Endothelial cell (in vitro differentiated cells): ENCODE measurements at regions not wholly inside any gene's neighbourhood (a gene's known extent, or its start where the extent isn't known, plus 50 kb on each side); places are given as distances from the start of the nearest gene placed in this dataset.
"Not testable (repeated sequence)": the region's sequence is repeated elsewhere in the genome, so short reads cannot be mapped to it uniquely, and the experiment has no call there.

Source experiments
- DNase-seq: peaks from one replicate; pipeline ENCODE4 v3.0.0; 2021; ENCODE audit warnings: low spot score
- H3K27ac Mint-ChIP-seq: one replicate; pipeline ENCODE4 v1.8.0; 2021; ENCODE audit warnings: mixed read lengths, inconsistent platforms; ENCODE audit not compliant: unreplicated experiment
- H3K27me3 Mint-ChIP-seq: one replicate; pipeline ENCODE4 v1.8.0; 2021; ENCODE audit warnings: mild to moderate bottlenecking, moderate library complexity, mixed read lengths, inconsistent platforms; ENCODE audit not compliant: unreplicated experiment
- H3K36me3 Mint-ChIP-seq: one replicate; pipeline ENCODE4 v1.8.0; 2021; ENCODE audit warnings: mild to moderate bottlenecking, low read depth, mixed read lengths, inconsistent platforms; ENCODE audit not compliant: unreplicated experiment
- H3K4me1 Mint-ChIP-seq: one replicate; pipeline ENCODE4 v1.8.0; 2021; ENCODE audit warnings: mild to moderate bottlenecking, mixed read lengths, inconsistent platforms; ENCODE audit not compliant: unreplicated experiment
- H3K4me3 Mint-ChIP-seq: one replicate; pipeline ENCODE4 v1.8.0; 2021; ENCODE audit warnings: mild to moderate bottlenecking, mixed read lengths, inconsistent platforms; ENCODE audit not compliant: unreplicated experiment
- H3K9me3 Mint-ChIP-seq: one replicate; pipeline ENCODE4 v1.8.0; 2021; ENCODE audit warnings: mixed read lengths, inconsistent platforms; ENCODE audit not compliant: unreplicated experiment
- CTCF ChIP-seq: fragments of 200-600 bp; sonication (generic); IDR thresholded peaks from one replicate; pipeline ENCODE4 v1.5.0; 2021; ENCODE audit warnings: antibody characterized with exemption; ENCODE audit not compliant: unreplicated experiment

GRCh38 chr4:66797608-66798007 lies 747.7 kb downstream of the CENPC start:
- Mint-ChIP-seq H3K9me3 (no peaks in the 10 kb centered on the region), H3K36me3 (no peaks in the 10 kb centered on the region), H3K4me3 (no peak overlapping the region), H3K27ac (no peak overlapping the region), H3K27me3 (no peaks in the 10 kb centered on the region), H3K4me1 (peaks cover 5% of the 10 kb centered on the region)
- DNase-seq: no peak
- TF ChIP-seq CTCF: no peak

GRCh38 chr4:66795724-66796123 lies 749.6 kb downstream of the CENPC start:
- H3K27me3 Mint-ChIP-seq: no peaks in the 10 kb centered on the region

GRCh38 chr4:66794390-66795034 lies 750.8 kb downstream of the CENPC start:
- Mint-ChIP-seq H3K36me3 (no peaks in the 10 kb centered on the region), H3K4me3 (no peak overlapping the region), H3K27ac (no peak overlapping the region), H3K9me3 (no peaks in the 10 kb centered on the region), H3K4me1 (peaks cover 5% of the 10 kb centered on the region), H3K27me3 (no peaks in the 10 kb centered on the region)
- DNase-seq: no peak
- no peak for TF ChIP-seq CTCF

More at GRCh38 chr4:66795724-66796123, 749.6 kb downstream of the CENPC start:
- Mint-ChIP-seq H3K4me1 (peaks cover 5% of the 10 kb centered on the region), H3K9me3 (no peaks in the 10 kb centered on the region), H3K4me3 (no peak overlapping the region), H3K27ac (no peak overlapping the region), H3K36me3 (no peaks in the 10 kb centered on the region)
- DNase-seq: no peak
- TF ChIP-seq CTCF: no peak

- Mint-ChIP-seq H3K9me3 (no peaks in the 10 kb centered on the region), H3K27ac (no peak overlapping the region), H3K4me3 (no peak overlapping the region), H3K27me3 (no peaks in the 10 kb centered on the region), H3K4me1 (peaks cover 5% of the 10 kb centered on the region), H3K36me3 (no peaks in the 10 kb centered on the region)
- DNase-seq: no peak
- TF ChIP-seq CTCF: no peak
Observed at GRCh38 chr4:66791686-66792085, 753.6 kb downstream of the CENPC start.

- TF ChIP-seq CTCF: no peak
- no peaks in the 10 kb centered on the region for H3K9me3 Mint-ChIP-seq
- H3K4me3 Mint-ChIP-seq: no peak overlapping the region
- no peaks in the 10 kb centered on the region for H3K4me1 Mint-ChIP-seq
- H3K27ac Mint-ChIP-seq: no peak overlapping the region
- no peaks in the 10 kb centered on the region for H3K27me3 Mint-ChIP-seq
- H3K36me3 Mint-ChIP-seq: no peaks in the 10 kb centered on the region
- DNase-seq: no peak
Observed at GRCh38 chr4:66785479-66785878, 759.8 kb downstream of the CENPC start.

GRCh38 chr4:66782751-66783150 lies 762.6 kb downstream of the CENPC start:
- not testable (repeated sequence) for H3K4me3 Mint-ChIP-seq, H3K4me1 Mint-ChIP-seq, H3K9me3 Mint-ChIP-seq, H3K27me3 Mint-ChIP-seq, H3K27ac Mint-ChIP-seq, DNase-seq, H3K36me3 Mint-ChIP-seq
